NCI-H510A treated with DMSO at 0.1 percent for 48 hours (cell line): ENCODE measurements at regions not wholly inside any gene's neighbourhood (a gene's known extent, or its start where the extent isn't known, plus 50 kb on each side); places are given as distances from the start of the nearest gene placed in this dataset.
"Not testable (repeated sequence)": the region's sequence is repeated elsewhere in the genome, so short reads cannot be mapped to it uniquely, and the experiment has no call there.

ENCODE experiments used
- DNase-seq: peaks from one replicate; lab custom pipeline; 2025; lab: John Stamatoyannopoulos, UW

- no peak for DNase-seq
Observed at GRCh38 chr6:113202852-113203714, 654.1 kb upstream of the MARCKS start.

DNA sequence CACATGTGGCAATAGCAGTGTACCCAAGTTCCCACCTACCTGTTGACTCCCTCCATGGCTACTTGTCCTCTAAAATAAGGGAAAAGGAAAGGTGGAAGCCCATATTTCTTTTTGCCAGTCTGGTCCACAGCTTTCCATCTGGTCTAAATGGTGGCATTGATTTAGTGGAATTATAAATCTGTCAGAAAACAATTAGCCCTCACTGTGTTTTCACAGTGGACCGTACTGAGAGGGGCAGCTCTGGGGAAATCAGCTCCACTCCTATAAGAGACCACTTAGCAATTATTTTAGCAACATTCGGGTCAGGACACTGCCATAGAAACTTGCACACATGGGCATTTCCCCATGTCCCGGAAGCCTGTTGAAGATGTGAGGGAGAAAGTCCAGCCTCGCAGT, 653.4 kb upstream of the MARCKS start:
- DNase-seq: no peak

DNA sequence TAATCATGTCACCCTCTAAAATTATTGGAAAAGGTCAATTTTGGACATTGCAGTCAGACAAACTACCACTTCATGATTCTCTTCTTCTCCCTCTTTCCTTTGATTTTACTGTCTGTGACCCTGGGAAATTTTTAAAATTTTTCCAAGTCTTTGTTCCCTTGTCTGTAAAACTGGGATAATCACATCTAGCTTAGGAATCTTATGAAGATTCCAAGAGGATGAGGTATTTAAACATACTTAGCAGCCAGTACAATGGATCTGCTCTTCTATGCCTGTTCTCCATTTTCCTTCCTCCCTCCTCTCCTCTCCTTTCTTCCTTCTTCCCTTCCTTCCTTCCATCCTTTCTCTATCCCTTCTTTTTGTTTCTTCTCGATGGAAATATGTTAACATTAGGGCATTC, 651.6 kb upstream of the MARCKS start:
- DNase-seq: no peak

- DNase-seq: no peak
Observed at GRCh38 chr6:113208726-113209125, 648.4 kb upstream of the MARCKS start.

- no peak for DNase-seq
Observed at GRCh38 chr6:113209315-113209714, 647.8 kb upstream of the MARCKS start.

DNA sequence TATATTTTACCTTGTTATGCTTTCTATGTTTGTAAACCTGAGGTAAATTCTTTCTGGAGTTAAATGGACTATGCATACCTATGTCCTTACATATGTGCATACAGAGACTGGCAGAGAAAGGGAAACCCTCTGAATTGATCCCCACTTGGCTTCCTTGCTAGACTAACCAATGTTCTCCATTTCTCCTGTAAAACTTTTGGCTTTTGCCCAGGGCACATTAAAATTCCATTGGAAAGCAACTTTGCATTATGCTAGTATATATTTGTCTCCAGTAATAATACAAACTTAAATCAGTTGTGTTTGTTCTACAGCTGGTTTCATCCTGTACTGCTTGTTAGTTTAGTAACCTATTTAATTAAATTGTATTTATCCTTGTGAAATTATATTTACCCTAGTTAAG, 646.0 kb upstream of the MARCKS start:
- no peak for DNase-seq

DNA sequence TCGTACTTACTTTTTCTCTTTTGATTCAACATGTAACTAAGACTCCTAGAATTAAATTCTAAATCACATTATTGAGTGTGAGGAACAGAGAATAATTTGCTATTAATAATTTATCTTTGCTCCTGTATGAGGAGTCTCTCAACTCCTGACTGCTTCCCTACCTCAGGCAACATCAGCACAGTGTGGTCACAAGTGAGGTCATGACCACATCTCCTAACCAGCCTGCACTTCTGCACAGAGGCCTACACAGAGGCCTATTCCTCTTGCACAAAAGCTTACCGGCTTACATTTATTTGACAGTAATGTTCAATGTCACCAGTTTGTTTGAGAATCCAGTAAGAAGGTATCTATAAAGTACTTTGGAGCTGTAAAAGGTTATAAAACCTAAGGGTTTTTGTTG, 637.4 kb upstream of the MARCKS start:
- DNase-seq: no peak

DNA sequence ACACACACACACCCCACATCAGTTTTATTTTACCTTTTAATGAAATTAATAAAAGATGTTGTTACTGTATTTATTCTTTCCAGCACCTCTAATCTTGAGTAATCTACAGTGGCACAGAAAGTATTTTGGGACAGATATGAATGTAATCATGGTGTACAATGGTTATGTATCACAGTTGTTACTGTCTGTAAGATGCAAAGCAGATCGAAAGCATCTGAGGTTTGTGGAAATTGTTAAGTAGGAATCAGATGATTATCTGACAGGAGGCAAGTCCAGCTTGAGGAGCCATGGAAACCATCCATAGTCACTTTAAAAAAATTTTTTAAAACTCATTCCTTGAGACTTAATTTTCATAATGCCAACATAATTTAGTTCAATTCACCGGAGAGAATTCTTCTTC, 636.3 kb upstream of the MARCKS start:
- DNase-seq: no peak

- DNase-seq: no peak
Observed at GRCh38 chr6:113221850-113222249, 635.3 kb upstream of the MARCKS start.

DNA sequence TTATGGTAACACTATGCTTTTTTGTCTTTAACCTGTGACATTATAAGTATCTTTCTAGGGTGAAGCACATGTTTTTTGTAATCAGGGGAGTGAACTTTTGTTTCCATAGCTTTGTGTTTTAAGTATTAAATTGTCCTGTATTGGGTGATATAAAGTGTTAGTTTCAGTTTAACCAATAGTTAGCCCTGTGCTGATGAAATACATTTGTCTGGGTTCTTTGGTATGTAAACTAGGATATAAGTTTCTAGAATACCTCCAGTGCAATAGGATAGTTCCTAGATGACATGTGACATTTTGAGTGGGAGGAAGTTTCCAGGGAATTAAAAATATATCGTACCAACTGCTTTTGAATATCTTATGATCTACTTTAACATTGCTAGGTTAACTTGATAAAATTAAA, 611.0 kb upstream of the MARCKS start:
- no peak for DNase-seq

DNA sequence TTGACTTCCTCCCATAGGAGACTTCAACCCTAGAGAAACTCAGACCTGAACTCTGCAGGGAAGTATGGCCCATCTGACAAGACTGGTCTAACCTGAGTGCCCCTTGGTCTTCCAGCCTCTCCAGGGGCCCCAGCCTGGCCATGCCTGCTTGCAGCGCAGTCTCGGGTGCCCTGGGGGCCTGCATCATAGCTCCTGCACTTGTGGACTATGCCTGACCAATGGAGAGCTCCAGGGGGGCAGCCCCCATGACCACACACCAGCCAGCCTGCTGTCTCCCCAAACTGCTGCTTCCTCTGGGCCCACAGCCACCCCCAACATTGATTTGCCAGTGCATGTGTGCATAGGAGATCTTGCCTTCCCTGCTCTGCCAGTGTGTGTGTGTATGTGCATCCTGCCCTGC, 608.6 kb upstream of the MARCKS start:
- no peak for DNase-seq

GRCh38 chr6:113254194-113254593, 603.0 kb upstream of the MARCKS start:
- not testable (repeated sequence) for DNase-seq

- no peak for DNase-seq
Observed at GRCh38 chr6:113258771-113259170, 598.4 kb upstream of the MARCKS start.

- no peak for DNase-seq
Observed at GRCh38 chr6:113271437-113271836, 585.7 kb upstream of the MARCKS start.

DNA sequence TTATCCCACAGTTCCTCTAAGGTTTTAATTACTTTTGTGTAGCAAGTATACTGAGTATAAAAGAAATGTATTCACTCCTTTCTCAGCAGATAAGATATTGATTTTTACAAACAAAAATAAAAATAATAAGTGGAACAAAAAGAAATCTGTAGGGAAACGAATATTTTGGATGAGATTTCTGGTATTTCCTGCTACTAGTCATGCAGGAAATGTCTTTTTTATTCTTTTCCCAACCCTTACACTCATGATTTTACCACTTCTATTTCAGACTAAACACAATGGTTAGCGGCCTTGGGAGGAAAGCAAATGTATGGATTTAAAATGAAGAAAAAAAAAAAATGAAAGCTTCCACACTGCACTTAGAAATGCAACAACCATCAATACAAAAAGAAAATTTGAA, 580.5 kb upstream of the MARCKS start:
- DNase-seq: no peak

DNA sequence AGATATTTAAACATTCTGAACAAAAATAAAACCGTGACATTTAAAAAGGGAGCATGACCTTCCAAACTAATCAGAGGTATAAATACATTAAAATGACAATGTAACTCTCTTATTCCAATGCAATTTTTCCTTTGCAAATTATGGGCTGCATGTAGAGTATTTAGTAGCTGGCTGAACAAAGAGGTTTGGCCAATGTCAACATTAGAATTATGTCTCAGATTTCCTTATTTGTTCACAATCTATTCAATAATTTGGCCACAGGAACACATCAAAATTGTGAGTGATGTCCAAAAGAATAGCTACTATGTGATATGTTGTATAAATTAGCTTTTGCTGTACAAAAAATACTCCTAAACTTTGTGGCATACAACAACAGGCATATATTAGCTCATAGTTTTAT, 580.0 kb upstream of the MARCKS start:
- no peak for DNase-seq

GRCh38 chr6:113281014-113281413, 576.1 kb upstream of the MARCKS start:
- DNase-seq: no peak

DNA sequence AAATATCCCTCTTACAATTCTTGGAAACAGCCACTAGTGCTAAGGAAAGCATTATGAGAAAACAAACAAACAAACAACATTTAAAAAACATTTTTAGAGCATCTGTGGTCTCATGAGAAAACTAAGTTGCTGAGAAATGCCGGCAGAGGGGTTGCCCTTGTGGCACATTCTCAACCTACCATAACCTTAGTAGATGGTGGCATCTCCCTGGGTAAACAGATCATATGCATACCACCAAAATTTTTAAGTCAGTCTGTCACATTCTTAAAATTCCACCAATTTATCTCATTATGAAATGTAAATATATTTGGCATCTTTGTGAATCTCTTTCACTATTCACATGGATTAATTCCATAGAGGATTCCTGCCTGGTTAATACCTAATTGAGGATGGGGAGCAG, 575.7 kb upstream of the MARCKS start:
- DNase-seq: no peak

DNA sequence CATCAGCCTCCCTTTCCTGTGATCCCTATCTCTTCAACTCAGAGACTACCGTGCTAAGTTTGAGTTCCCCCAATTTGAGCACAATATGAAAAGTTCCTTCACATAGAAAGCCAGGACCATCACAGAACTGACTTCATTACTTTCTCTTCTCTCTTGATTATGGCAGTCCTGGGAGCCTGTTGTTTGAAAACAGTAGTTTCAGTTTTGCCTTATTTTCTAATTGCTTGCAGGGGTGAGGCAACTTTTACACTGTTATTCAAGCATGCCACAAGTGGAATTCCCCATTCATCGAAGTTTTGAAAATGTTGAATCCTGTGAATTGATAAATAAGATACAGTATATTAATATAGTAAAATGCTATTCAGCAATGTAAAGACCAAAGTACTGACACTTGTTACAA, 569.7 kb upstream of the MARCKS start:
- no peak for DNase-seq

GRCh38 chr6:113288409-113288808, 568.7 kb upstream of the MARCKS start:
- no peak for DNase-seq

DNA sequence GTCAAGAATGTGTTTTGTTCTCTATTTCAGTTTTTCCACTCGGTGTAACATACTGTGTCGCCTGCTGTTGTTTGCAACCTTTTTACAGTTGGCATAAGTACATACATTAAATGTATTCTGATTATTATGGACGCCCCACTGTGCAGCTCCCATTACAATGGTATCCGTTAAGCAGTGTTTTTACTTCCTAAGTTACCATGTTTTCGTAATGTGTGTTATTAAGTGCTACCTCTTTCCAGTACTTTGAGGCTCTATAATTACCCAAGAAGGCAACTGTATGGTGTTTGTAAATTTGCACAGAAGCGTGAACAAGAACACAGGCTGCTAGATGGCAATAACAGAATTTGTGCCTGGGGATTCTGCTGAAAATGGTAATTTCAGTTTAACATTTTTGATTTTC, 568.0 kb upstream of the MARCKS start:
- no peak for DNase-seq

DNA sequence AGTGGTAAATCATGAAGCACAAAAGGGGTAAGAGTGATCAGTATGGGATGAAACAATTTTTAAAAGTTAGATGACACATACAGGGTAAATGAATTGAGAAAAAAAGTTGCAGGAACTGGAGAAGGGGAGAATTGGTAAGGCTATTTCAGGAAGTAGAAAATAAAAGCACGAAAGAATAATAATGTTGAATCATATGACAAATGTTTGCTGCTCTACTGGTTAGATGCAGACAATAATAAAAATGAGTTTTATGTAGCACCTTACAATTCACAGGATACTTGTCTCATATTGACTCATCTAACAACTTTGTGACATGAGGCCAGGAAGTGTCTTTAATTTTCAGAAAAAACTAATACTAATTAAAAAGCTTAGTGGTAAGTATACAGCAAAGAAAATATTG, 566.5 kb upstream of the MARCKS start:
- no peak for DNase-seq

DNA sequence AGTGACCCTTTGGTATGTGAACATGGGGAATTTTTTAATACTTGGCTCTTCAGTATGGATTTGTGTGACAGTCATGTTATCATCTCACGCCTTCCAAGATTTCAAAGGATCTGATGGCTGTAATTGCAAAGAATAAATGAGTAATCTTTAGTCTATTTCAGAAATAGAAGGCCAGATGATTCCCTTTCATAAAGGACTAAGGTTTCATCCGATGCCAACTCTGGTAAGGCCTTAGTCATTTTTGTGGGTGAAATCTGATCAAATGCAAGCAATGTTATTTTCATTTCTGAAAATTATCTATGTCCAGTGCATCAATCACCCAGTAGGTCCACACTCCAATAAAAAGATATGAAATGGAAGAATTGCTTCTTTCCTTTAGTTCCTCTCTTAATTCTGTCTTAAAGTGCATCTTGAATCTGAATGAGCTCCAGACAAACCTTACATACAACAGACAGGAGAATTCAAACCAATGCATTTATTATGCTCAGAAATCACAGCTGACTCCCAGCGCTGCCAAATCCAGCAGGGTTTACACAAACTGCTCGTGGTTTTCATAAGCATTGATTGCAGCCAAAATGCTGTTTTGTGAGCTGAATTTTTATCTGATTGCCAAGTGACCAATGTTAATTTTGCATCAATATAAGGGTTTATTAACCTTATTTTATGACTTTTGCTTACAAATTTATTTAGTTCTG, 565.2 kb upstream of the MARCKS start:
- DNase-seq: no peak
